HEK293 (cell line): ENCODE measurements at regions not wholly inside any gene's neighbourhood (a gene's known extent, or its start where the extent isn't known, plus 50 kb on each side); places are given as distances from the start of the nearest gene placed in this dataset.

Experiments used
- GLI4 ChIP-seq: fragments of 450-650 bp; formaldehyde crosslinking; IDR thresholded peaks from 2 replicates; pipeline ENCODE4 v1.5.1; 2016; ENCODE audit warnings: missing biosample characterization, missing genetic modification characterization
- MEIS1 ChIP-seq: sonication (generic); formaldehyde crosslinking; IDR thresholded peaks from 2 replicates; pipeline ENCODE4 v1.8.1; 2022; ENCODE audit warnings: missing genetic modification reagents, mild to moderate bottlenecking, borderline replicate concordance
- TCF7L2 ChIP-seq: IDR thresholded peaks from 2 replicates; pipeline ENCODE4 v1.6.1; 2011; ENCODE audit warnings: low read depth, mild to moderate bottlenecking, inconsistent platforms, low read length, moderate library complexity, borderline replicate concordance
- TRIM28 ChIP-seq: IDR thresholded peaks from 2 replicates; pipeline ENCODE4 v1.6.1; 2011; ENCODE audit warnings: low read length, control low read depth, borderline replicate concordance
- ZFP69B ChIP-seq: fragments of 450-650 bp; formaldehyde crosslinking; IDR thresholded peaks from 2 replicates; pipeline ENCODE4 v1.5.1; 2016; ENCODE audit warnings: missing biosample characterization, missing genetic modification characterization
- ZNF366 ChIP-seq: fragments of 450-650 bp; formaldehyde crosslinking; conservative IDR thresholded peaks from 2 replicates; pipeline ENCODE4 v1.5.1; 2016; ENCODE audit warnings: missing biosample characterization, missing genetic modification characterization
- ZNF670 ChIP-seq: fragments of 450-650 bp; formaldehyde crosslinking; IDR thresholded peaks from 2 replicates; pipeline ENCODE4 v1.5.1; 2016; ENCODE audit warnings: missing biosample characterization, missing genetic modification characterization, low read depth
- ZNF677 ChIP-seq: fragments of 450-650 bp; IDR thresholded peaks from 2 replicates; pipeline ENCODE4 v1.5.0; 2018; ENCODE audit warnings: missing biosample characterization, mild to moderate bottlenecking, missing genetic modification characterization, moderate library complexity
- TF ChIP-seq, protein P1 (sequence below): fragments of 450-650 bp; formaldehyde crosslinking; IDR thresholded peaks from 2 replicates; pipeline ENCODE4 v1.5.1; 2016; ENCODE audit warnings: missing biosample characterization, missing genetic modification characterization
- TF ChIP-seq, protein P2 (sequence below): IDR thresholded peaks from 2 replicates; pipeline ENCODE4 v1.6.1; 2011; ENCODE audit warnings: mild to moderate bottlenecking, low read depth, low read length, borderline replicate concordance

DNA sequence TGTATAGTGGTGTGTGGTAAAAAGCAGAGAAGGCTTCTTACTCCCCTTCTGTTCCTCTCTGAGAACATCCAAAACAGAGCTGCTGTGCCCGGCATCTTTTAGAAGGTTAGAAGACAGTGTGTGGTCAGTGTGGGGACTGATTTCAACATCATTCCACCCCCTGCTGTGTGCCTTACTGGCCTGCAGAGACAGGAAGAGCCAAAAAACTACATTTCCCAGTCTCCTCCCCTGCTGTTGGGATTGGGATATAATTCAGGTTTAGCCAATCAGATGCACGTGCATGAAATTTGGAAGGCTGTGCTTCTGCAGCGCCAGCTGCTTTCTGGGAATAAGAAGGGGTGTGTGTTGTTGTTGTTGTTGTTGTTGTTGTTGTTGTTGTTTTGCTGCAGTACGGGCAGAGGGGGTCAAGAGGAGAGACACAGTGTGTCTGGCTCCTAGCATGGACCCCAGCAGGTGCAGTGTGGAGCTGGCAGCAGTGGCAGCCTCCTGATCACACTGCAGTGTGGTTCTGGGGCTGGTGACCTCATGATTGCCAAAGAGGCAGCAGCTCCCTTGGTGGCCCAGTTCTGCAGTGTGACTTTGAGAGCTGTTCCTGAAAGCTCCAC is 74.7 kb downstream of the MRPL14 start:
- TF ChIP-seq, protein P1, sequence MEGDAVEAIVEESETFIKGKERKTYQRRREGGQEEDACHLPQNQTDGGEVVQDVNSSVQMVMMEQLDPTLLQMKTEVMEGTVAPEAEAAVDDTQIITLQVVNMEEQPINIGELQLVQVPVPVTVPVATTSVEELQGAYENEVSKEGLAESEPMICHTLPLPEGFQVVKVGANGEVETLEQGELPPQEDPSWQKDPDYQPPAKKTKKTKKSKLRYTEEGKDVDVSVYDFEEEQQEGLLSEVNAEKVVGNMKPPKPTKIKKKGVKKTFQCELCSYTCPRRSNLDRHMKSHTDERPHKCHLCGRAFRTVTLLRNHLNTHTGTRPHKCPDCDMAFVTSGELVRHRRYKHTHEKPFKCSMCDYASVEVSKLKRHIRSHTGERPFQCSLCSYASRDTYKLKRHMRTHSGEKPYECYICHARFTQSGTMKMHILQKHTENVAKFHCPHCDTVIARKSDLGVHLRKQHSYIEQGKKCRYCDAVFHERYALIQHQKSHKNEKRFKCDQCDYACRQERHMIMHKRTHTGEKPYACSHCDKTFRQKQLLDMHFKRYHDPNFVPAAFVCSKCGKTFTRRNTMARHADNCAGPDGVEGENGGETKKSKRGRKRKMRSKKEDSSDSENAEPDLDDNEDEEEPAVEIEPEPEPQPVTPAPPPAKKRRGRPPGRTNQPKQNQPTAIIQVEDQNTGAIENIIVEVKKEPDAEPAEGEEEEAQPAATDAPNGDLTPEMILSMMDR (tag by site-specific recombination), result no peak
- no peak for TF ChIP-seq TCF7L2
- no peak for TF ChIP-seq TRIM28
- TF ChIP-seq ZNF670, result no peak
- TF ChIP-seq ZFP69B (tag by site-specific recombination), result peak; percentile 68; the same call in 1 of the 2 replicates
- TF ChIP-seq ZNF366 (tag by site-specific recombination), result no peak
- TF ChIP-seq ZNF677 (tag by site-specific recombination), result no peak
- TF ChIP-seq MEIS1 (CRISPR knock-in tag), result no peak
- TF ChIP-seq, protein P2, sequence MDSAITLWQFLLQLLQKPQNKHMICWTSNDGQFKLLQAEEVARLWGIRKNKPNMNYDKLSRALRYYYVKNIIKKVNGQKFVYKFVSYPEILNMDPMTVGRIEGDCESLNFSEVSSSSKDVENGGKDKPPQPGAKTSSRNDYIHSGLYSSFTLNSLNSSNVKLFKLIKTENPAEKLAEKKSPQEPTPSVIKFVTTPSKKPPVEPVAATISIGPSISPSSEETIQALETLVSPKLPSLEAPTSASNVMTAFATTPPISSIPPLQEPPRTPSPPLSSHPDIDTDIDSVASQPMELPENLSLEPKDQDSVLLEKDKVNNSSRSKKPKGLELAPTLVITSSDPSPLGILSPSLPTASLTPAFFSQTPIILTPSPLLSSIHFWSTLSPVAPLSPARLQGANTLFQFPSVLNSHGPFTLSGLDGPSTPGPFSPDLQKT, result no peak
- no peak for TF ChIP-seq GLI4 (tag by site-specific recombination)
